ENCODE measurements at regions not wholly inside any gene's neighbourhood (a gene's known extent, or its start where the extent isn't known, plus 50 kb on each side); places are given as distances from the start of the nearest gene placed in this dataset.

DNA sequence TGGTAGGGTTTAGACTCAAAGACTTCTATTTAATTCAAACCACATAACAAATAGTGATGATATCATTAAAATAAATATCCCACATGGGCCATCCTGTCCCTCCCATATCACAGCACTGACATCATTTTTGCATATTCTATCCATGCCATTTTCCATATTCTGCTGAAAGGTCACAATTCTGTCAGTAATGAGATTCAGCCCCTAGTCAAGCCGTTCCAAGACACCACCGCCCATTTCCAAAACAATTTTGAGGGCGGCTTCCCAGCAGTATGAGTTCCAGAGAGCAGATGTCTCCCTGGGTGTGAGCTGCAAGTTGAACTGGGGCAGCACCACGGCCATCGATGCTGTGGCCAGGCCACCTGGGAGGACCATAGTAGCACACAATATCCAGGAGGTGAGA lies 65.1 kb upstream of the PLEKHG1 start:
- TF ChIP-seq, protein P1, sequence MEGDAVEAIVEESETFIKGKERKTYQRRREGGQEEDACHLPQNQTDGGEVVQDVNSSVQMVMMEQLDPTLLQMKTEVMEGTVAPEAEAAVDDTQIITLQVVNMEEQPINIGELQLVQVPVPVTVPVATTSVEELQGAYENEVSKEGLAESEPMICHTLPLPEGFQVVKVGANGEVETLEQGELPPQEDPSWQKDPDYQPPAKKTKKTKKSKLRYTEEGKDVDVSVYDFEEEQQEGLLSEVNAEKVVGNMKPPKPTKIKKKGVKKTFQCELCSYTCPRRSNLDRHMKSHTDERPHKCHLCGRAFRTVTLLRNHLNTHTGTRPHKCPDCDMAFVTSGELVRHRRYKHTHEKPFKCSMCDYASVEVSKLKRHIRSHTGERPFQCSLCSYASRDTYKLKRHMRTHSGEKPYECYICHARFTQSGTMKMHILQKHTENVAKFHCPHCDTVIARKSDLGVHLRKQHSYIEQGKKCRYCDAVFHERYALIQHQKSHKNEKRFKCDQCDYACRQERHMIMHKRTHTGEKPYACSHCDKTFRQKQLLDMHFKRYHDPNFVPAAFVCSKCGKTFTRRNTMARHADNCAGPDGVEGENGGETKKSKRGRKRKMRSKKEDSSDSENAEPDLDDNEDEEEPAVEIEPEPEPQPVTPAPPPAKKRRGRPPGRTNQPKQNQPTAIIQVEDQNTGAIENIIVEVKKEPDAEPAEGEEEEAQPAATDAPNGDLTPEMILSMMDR (IDR thresholded peaks at IDR 0.05; ENCODE audit: insufficient read depth, low read length, poor library complexity, severe bottlenecking): no peak
- no peak for TF ChIP-seq EZH2phosphoT487 (conservative IDR thresholded peaks at IDR 0.05; ENCODE audit: low read length)
